ENCODE measurements at regions not wholly inside any gene's neighbourhood (a gene's known extent, or its start where the extent isn't known, plus 50 kb on each side); places are given as distances from the start of the nearest gene placed in this dataset.

- no peak for DNase-seq (ENCODE audit: low read depth, low spot score)
These were observed 489.3 kb upstream of the CDH2 start for GRCh38 chr18:28666216-28666615.

GRCh38 chr18:28657961-28658360, 481.0 kb upstream of the CDH2 start:
- DNase-seq (ENCODE audit: low read depth, low spot score), result no peak

DNA sequence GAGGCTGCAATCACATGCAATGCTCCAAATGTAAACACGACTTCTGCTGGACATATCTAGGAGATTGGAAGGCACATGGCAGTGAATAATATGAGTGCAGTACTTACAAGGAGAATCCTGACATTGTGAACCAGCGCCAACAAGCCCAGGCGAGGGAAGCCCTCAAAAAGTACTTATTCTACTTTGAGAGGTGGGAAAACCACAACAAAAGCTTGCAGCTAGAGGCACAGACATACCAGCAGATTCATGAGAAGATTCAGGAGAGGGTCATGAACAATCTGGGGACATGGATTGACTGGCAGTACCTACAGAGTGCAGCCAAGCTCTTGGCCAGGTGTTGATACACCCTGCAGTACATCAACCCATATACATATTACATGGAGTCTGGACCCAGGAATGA, 475.7 kb upstream of the CDH2 start:
- no peak for DNase-seq (ENCODE audit: low read depth, low spot score)

DNA sequence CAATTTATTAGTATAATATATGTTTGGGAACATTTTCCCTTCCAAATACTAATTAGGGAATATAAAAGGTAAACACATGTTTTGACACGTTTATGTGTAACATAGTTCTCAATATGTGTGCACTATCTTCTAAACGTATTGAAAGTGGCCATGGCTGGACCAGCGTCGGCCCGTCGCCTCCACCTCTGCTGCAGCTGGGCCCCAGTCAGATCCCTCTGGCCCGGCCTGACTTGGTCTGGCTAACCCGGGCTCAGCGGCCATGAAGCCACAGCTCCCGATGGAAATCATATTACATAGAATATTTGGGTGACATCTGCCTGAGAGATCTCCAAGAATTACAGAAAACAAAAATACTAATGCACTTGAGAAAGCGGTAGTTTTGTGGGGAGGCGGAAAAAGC, 474.4 kb upstream of the CDH2 start:
- no peak for DNase-seq (ENCODE audit: low read depth, low spot score)

GRCh38 chr18:28650860-28651259, 473.9 kb upstream of the CDH2 start:
- no peak for DNase-seq (ENCODE audit: low read depth, low spot score)

DNA sequence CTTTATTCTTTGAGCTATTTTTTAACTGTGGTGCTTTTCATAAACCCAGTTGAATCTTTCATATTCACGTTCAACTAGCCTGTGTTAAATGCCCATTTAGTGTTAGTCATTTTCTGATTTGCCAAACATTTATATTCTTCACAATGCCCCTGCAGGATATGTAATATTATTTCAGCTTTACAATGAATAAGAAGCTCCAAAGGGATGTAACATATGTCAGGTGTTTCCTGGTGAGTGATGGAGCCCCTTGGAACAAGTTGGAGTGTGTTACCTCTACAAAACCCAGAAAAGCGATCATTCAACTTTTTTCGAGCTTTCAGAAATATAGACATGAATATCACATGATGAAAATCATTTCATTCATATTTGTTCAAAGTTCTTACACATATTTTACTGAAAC, 471.0 kb upstream of the CDH2 start:
- DNase-seq (ENCODE audit: low read depth, low spot score), result no peak

DNA sequence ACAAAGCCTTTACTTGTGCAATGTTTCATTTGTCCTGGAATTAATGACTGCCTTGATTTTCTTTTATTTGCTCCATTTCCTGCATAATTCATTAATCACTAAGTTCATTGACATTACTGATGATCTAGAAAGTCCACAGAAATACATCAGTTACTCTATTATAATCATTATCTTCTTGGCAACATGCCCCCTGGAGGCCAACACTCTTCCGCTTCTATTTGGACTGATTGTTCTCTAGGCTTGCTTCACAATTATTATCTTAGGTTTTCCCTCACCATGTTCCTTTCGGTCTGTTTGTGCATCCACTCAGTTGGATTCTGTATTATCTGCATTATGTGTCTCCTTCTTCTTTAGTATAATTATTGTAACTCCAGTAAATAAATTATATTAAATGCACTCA, 461.0 kb upstream of the CDH2 start:
- DNase-seq (ENCODE audit: low read depth, low spot score), result no peak

DNA sequence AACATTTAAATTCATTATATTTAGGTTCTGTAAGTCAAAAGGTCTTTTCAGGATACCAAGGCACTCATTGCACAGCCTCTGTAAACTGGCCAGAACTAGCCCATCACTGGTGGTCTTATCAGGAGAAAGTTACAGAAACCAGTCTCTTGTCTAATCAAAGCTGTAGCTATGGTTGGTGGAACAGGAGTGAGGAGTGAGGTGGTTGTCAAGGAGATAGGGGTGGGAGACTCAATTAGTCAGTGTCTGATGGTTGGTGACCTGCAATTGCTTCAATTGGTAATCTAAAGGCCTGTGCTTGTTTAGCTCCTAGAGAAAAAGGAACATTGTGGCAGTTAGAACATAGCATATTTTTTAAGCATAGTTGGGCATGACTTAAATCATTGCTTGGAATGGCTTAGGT, 458.6 kb upstream of the CDH2 start:
- DNase-seq (ENCODE audit: low read depth, low spot score), result peak; percentile 9

DNA sequence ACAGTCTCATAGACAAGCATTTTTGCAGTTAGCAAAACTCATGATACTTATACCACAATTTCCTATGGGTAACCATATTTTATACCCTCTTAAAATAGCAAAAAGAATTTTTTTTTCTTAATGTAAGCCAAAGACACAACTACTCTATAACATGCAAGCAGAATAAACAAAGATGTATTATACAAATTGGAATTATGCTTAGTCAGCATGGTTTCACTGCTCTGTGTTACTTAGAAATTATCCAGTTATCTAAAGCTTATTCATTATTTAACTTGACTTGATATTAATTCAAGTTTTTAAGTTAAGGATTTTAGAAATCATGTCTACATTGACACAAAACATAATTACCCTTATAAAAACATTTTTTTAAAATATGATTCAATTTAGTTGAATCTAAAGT, 449.8 kb upstream of the CDH2 start:
- no peak for DNase-seq (ENCODE audit: low read depth, low spot score)

DNA sequence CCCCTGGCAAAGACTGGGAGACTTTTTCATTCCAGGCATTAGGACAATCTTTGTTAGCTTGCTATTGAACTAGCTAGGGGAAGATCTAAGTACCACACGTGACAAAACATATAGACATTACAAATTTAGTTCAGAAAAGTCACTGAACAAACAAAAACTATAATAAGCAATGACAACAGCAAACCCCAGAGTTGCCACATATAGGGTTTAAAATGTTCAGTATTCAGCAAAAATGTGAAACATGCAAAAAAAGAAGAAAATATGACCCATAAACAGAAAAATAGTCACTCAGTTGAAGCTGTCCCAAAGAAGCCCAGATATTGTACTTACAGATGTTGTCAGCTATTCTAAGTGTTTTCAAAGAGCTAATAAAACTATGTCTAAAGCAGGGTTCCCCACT, 431.1 kb upstream of the CDH2 start:
- DNase-seq (ENCODE audit: low read depth, low spot score), result no peak

DNA sequence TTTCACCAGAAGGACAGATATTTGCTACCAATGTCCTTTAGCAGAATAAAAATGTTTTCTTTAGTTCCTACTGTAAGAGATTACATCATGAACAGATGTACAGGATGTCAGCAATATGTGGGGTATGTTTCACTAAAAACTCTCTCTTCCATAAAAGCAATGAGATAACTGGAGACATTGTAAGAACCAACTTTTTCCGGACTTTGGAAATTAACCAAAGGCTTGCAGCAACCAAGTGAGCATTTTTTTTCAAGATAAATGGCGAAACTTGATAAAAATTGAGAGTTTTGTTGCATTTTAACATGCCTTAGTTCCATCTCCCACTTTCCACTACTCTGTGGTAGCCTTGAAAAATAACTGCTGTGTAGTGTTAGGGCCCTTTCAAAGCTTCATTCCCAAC, 429.8 kb upstream of the CDH2 start:
- DNase-seq (ENCODE audit: low read depth, low spot score), result no peak

DNA sequence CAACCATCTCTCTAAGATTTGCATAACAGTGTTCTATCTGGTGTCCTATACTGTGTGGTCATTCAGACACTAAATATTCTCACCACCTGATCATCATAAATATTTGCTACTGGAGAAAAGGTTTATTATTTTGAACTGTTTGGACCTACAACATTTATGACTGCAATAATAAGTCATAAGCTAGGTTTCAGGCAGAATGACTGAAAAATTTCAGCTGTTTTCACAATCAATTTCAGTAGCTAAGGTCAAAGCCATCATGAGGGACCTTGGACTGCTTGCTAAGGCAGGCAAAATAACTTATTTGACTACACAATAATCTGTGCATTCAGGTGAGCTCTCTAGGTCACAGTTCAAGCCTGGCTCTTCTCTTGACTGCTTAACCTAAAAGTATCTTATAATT, 425.5 kb upstream of the CDH2 start:
- DNase-seq (ENCODE audit: low read depth, low spot score), result no peak

DNA sequence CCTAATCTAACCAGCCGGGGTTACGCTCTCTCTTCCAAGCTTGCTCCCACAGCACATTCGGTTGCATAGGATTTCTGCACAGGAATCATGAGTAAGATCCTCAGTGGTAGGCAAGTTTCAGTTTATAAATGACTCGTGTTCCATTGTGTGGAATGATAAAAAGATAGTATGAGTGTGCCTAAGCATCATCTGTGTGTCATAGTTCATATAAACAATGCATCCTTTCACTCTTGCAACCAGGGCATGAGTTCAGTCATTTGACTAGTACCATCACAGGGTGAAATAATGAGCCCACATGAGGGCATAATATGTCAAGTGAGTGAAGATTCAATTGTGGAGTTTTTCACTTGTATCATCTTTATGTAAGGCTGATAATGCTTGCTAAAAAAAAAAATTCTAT, 417.1 kb upstream of the CDH2 start:
- DNase-seq (ENCODE audit: low read depth, low spot score), result no peak

- DNase-seq (ENCODE audit: low read depth, low spot score), result no peak
These were observed 412.1 kb upstream of the CDH2 start for GRCh38 chr18:28588884-28589549.

DNA sequence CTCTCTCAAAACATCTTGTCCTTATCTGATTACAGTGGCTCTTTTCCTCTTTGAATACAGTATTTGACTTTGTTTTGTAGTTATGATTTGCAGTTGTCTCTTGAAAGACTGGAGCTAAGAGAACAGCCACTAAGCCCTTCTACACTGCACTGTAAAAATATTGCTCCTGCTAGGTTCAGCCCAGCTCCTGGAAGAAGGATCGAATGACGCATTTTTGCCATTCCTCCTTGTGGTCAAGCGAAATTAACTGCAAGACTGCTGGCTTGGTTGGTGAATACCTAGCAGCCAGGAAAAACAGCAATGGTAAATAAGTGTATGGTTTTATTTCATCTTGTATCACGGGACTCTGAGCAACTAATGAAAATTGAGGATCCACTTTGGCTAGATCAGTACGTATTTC, 407.8 kb upstream of the CDH2 start:
- DNase-seq (ENCODE audit: low read depth, low spot score), result peak; percentile 53

- no peak for DNase-seq (ENCODE audit: low read depth, low spot score)
These were observed 405.8 kb upstream of the CDH2 start for GRCh38 chr18:28582724-28583123.

- DNase-seq (ENCODE audit: low read depth, low spot score), result no peak
These were observed 404.7 kb upstream of the CDH2 start for GRCh38 chr18:28581521-28582071.

DNA sequence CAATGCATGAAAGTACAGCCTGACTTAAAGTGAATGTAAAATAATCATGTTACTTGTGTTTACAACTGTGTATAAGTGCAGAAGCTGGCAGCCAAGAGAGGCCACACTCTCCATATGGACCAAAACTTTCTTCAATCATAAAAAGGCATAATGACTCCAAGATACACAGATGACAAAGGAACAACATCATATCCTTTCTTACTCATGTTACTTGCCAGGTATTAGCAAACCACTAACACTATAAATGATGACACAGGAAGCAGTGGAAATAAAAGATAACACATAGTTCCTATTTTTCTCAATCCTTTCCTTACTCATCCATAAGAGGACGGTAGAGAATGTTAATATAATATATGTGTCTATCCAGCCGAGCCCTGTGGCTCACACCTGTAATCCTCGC, 400.0 kb upstream of the CDH2 start:
- DNase-seq (ENCODE audit: low read depth, low spot score), result no peak

- DNase-seq (ENCODE audit: low read depth, low spot score), result no peak
These were observed 398.2 kb upstream of the CDH2 start for GRCh38 chr18:28575123-28575522.

DNA sequence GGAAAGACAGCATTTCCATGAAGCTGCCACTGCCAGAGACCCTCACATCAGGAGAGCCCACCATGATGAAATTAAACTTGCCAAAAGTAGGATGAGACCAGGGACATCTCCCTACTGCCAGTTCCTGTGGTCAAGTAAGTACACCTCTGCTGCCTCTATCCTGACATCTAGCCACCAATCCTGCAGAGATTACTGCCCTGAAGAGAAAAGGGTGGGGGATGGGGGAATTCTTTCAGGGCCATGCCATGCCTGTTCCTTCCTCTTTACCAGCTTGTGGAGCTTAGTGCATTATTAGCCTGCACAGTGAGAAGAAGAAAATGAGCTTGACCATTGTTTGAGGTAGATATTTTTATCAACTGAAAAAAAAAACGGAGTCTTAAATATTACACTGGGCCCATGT, 397.2 kb upstream of the CDH2 start:
- DNase-seq (ENCODE audit: low read depth, low spot score), result peak; percentile 13

GRCh38 chr18:28571929-28572328, 395.0 kb upstream of the CDH2 start:
- no peak for DNase-seq (ENCODE audit: low read depth, low spot score)

- DNase-seq (ENCODE audit: low read depth, low spot score), result no peak
These were observed 383.4 kb upstream of the CDH2 start for GRCh38 chr18:28560331-28560730.

DNA sequence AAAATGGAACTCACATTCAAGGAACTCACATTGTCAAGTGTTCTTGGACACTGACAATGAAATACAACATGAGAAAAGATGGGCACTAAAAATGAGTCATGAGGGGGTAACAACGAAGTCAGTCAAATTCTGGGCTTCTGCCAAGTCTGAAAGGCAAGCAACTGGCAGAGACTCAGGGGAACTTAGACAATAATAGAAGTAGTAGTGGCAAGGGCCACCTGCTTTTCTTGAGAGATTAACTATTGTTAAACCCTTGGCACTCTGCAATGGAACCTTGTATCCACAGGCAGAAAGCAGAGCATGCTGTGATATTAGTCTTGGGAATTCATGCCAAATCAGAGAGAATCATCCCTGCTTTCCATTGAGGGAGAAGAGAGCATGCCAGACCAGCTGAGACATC, 382.6 kb upstream of the CDH2 start:
- DNase-seq (ENCODE audit: low read depth, low spot score), result no peak

DNA sequence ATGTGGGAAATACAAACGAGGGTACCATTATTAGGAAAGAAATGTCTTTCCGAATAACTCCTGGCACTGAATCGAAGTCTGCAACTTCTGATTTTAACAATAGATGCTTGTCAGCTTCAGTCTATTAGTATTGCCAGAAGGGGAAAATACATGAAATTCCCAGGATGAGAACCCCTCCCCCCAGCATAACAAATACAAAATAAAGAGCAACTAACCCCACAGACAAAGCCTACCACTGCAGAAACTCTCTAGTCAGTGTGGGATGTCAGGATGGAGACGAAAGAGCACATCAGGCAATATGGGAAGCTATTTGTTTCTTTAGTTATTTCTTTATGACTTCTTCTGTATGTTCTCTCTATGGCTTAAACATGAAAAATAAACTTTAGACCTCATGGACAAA, 365.0 kb upstream of the CDH2 start:
- no peak for DNase-seq (ENCODE audit: low read depth, low spot score)
